ENCODE measurements at regions not wholly inside any gene's neighbourhood (a gene's known extent, or its start where the extent isn't known, plus 50 kb on each side); places are given as distances from the start of the nearest gene placed in this dataset.

DNA sequence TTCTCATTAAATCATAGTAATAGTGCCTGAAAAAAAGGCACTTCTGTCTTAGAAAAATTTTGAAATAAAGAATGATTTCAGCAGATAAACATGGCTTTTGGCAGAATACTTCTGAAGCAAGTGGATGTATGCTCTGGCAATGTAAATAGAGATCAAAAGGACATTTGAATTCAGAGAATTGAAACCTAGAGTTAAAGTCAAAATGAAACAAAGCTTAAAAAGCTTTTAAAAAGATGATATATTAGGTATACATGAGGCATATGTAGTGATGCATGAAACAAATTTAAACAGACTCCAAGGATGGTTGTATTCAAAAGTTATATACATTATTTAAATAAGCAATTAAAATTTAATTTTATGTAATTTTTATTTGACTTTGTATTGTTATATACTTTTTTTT lies 1344.5 kb upstream of the TMEFF2 start:
- ChIA-PET POLR2A (no interaction called here), CTCF (no interaction called here)
- TF ChIP-seq EZH2 (IDR thresholded peaks at IDR 0.05; ENCODE audit: borderline replicate concordance, insufficient read depth, low read depth, low read length, poor library complexity, severe bottlenecking) = no peak
- no peak for TF ChIP-seq CTCF (IDR thresholded peaks at IDR 0.05)
- H4K20me1 ChIP-seq (ENCODE audit: control insufficient read depth, insufficient read depth, low read length, poor library complexity, severe bottlenecking) = no peaks in the 10 kb centered on the region
- Mint-ChIP-seq H3K27me3 (no peaks in the 10 kb centered on the region), H3K27ac (no peak overlapping the region), H3K4me3 (no peak overlapping the region), H3K4me1 (no peaks in the 10 kb centered on the region), H3K9me3 (ENCODE audit: insufficient read depth) (peaks cover 3% of the 10 kb centered on the region)
- H3K27ac ChIP-seq (ENCODE audit: low read length in 2 of 2) = no peak overlapping the region
- no peak overlapping the region for H3K4me2 ChIP-seq (replicated peaks; ENCODE audit: low read depth, low read length, poor library complexity, severe bottlenecking)
- H3K9ac ChIP-seq (ENCODE audit: low read length) = no peak overlapping the region
- no peak overlapping the region for H2AFZ ChIP-seq (ENCODE audit: insufficient read depth, low read depth, low read length, poor library complexity, severe bottlenecking)
- ATAC-seq (ENCODE audit: low read depth) (no peak), DNase-seq (no peak)
- no peaks in the 10 kb centered on the region for H3K27me3 ChIP-seq (replicated peaks in 1 of 4; ENCODE audit: control extremely low read depth in 1 of 4, control insufficient read depth in 3 of 4, insufficient read depth in 4 of 4, low read length in 3 of 4)
- no peak overlapping the region for H3K4me3 ChIP-seq (ENCODE audit: control extremely low read depth in 1 of 5, extremely low read depth in 1 of 5, insufficient read depth in 1 of 5, low read depth in 2 of 5, low read length in 4 of 5)
- intact Hi-C loops (cut with micrococcal nuclease) = no loop called here
- no peaks in the 10 kb centered on the region for H3K36me3 ChIP-seq (replicated peaks in 1 of 2; ENCODE audit: control extremely low read depth in 1 of 2, control insufficient read depth in 1 of 2, extremely low read depth in 1 of 2, insufficient read depth in 2 of 2, low read length in 1 of 2)
- H3K4me1 ChIP-seq (ENCODE audit: control insufficient read depth in 2 of 2, insufficient read depth in 2 of 2, low read length in 2 of 2) = no peaks in the 10 kb centered on the region
- peaks cover 0 to 9% (median 0%) of the 10 kb centered on the region in 3 donors for H3K9me3 ChIP-seq (ENCODE audit: control extremely low read depth in 1 of 3, control insufficient read depth in 2 of 3, insufficient read depth in 1 of 3, low read length in 2 of 3)
- H3K79me2 ChIP-seq (ENCODE audit: control insufficient read depth, insufficient read depth, low read length) = no peaks in the 10 kb centered on the region

- no peaks in the 10 kb centered on the region for H3K27me3 Mint-ChIP-seq
- no peak overlapping the region for H3K27ac Mint-ChIP-seq
Observed at GRCh38 chr2:193538061-193538460, 1343.3 kb upstream of the TMEFF2 start.

More at GRCh38 chr2:193538061-193538460, 1343.3 kb upstream of the TMEFF2 start:
- intact Hi-C loops (cut with micrococcal nuclease) = no loop called here
- CTCF ChIA-PET = no interaction called here
- TF ChIP-seq EZH2 (IDR thresholded peaks at IDR 0.05; ENCODE audit: borderline replicate concordance, insufficient read depth, low read depth, low read length, poor library complexity, severe bottlenecking) (no peak), CTCF (IDR thresholded peaks at IDR 0.05) (no peak)
- POLR2A ChIA-PET = no interaction called here
- Histone ChIP-seq H3K9me3 (ENCODE audit: control extremely low read depth in 1 of 3, control insufficient read depth in 2 of 3, insufficient read depth in 1 of 3, low read length in 2 of 3) (peaks cover 0 to 9% (median 1%) of the 10 kb centered on the region in 3 donors), H3K9ac (ENCODE audit: low read length) (no peak overlapping the region), H3K4me2 (replicated peaks; ENCODE audit: low read depth, low read length, poor library complexity, severe bottlenecking) (no peak overlapping the region), H3K79me2 (ENCODE audit: control insufficient read depth, insufficient read depth, low read length) (no peaks in the 10 kb centered on the region), H3K27me3 (replicated peaks in 1 of 4; ENCODE audit: control extremely low read depth in 1 of 4, control insufficient read depth in 3 of 4, insufficient read depth in 4 of 4, low read length in 3 of 4) (no peaks in the 10 kb centered on the region), H2AFZ (ENCODE audit: insufficient read depth, low read depth, low read length, poor library complexity, severe bottlenecking) (no peak overlapping the region), H3K27ac (ENCODE audit: low read length in 2 of 2) (no peak overlapping the region), H3K36me3 (replicated peaks in 1 of 2; ENCODE audit: control extremely low read depth in 1 of 2, control insufficient read depth in 1 of 2, extremely low read depth in 1 of 2, insufficient read depth in 2 of 2, low read length in 1 of 2) (no peaks in the 10 kb centered on the region), H3K4me1 (ENCODE audit: control insufficient read depth in 2 of 2, insufficient read depth in 2 of 2, low read length in 2 of 2) (no peaks in the 10 kb centered on the region), H4K20me1 (ENCODE audit: control insufficient read depth, insufficient read depth, low read length, poor library complexity, severe bottlenecking) (no peaks in the 10 kb centered on the region), H3K4me3 (ENCODE audit: control extremely low read depth in 1 of 5, extremely low read depth in 1 of 5, insufficient read depth in 1 of 5, low read depth in 2 of 5, low read length in 4 of 5) (no peak overlapping the region)
- WGBS (ENCODE audit: insufficient coverage) = no CpG with 5 or more reads among the region's 2 CpGs
- no peaks in the 10 kb centered on the region for H3K4me1 Mint-ChIP-seq
- DNase-seq = no peak
- peaks cover 3% of the 10 kb centered on the region for H3K9me3 Mint-ChIP-seq (ENCODE audit: insufficient read depth)
- H3K4me3 Mint-ChIP-seq = no peak overlapping the region
- ATAC-seq (ENCODE audit: low read depth) = no peak

Data from B cell (primary cell).